ENCODE measurements at regions not wholly inside any gene's neighbourhood (a gene's known extent, or its start where the extent isn't known, plus 50 kb on each side); places are given as distances from the start of the nearest gene placed in this dataset.

DNA sequence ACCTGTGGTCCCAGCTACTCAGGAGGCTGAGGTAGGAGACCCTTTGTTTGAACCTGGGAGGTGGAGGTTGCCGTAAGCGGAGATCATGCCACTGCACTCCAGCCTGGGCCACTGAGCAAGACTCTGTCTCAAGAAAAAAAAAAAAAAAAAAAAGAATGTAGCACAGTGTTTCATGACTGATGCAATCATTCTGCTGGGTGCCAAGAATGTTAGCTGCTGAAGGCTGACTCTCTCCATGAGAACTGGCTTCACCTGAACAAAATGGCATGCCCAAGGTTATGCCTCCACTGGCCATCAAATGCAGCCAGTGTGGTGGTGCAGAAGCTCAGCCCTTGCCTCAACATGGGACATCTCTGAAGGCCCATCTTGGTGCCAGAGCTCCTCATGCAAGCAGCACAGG lies 412.1 kb downstream of the ADAM29 start:
- TF ChIP-seq ETV6 (CRISPR knock-in tag; IDR thresholded peaks at IDR 0.05), result no peak
- TF ChIP-seq, protein P1, sequence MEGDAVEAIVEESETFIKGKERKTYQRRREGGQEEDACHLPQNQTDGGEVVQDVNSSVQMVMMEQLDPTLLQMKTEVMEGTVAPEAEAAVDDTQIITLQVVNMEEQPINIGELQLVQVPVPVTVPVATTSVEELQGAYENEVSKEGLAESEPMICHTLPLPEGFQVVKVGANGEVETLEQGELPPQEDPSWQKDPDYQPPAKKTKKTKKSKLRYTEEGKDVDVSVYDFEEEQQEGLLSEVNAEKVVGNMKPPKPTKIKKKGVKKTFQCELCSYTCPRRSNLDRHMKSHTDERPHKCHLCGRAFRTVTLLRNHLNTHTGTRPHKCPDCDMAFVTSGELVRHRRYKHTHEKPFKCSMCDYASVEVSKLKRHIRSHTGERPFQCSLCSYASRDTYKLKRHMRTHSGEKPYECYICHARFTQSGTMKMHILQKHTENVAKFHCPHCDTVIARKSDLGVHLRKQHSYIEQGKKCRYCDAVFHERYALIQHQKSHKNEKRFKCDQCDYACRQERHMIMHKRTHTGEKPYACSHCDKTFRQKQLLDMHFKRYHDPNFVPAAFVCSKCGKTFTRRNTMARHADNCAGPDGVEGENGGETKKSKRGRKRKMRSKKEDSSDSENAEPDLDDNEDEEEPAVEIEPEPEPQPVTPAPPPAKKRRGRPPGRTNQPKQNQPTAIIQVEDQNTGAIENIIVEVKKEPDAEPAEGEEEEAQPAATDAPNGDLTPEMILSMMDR (IDR thresholded peaks at IDR 0.05), result no peak
- no peak for TF ChIP-seq ZNF396 (CRISPR knock-in tag; IDR thresholded peaks at IDR 0.05; ENCODE audit: borderline replicate concordance)
- TF ChIP-seq, protein P2, sequence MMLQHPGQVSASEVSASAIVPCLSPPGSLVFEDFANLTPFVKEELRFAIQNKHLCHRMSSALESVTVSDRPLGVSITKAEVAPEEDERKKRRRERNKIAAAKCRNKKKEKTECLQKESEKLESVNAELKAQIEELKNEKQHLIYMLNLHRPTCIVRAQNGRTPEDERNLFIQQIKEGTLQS (CRISPR knock-in tag; conservative IDR thresholded peaks at IDR 0.05), result no peak
- no peak for TF ChIP-seq FOXP1 (CRISPR knock-in tag; IDR thresholded peaks at IDR 0.05; ENCODE audit: borderline replicate concordance)
- TF ChIP-seq ZNF219 (CRISPR knock-in tag; IDR thresholded peaks at IDR 0.05; ENCODE audit: borderline replicate concordance), result no peak
- no peak for TF ChIP-seq TEAD4 (CRISPR knock-in tag; IDR thresholded peaks at IDR 0.05)
- TF ChIP-seq SP1 (CRISPR knock-in tag; conservative IDR thresholded peaks at IDR 0.05), result no peak
- TF ChIP-seq FOXJ3 (CRISPR knock-in tag; IDR thresholded peaks at IDR 0.05; ENCODE audit: borderline replicate concordance), result no peak
- TF ChIP-seq, protein P3, sequence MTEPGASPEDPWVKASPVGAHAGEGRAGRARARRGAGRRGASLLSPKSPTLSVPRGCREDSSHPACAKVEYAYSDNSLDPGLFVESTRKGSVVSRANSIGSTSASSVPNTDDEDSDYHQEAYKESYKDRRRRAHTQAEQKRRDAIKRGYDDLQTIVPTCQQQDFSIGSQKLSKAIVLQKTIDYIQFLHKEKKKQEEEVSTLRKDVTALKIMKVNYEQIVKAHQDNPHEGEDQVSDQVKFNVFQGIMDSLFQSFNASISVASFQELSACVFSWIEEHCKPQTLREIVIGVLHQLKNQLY (CRISPR knock-in tag; IDR thresholded peaks at IDR 0.05), result no peak
- TF ChIP-seq TP53 (CRISPR knock-in tag; IDR thresholded peaks at IDR 0.05), result no peak
- TF ChIP-seq NR3C1 (CRISPR knock-in tag; conservative IDR thresholded peaks at IDR 0.05; ENCODE audit: low read depth), result no peak

Data from WTC11 (cell line).